ENCODE measurements at regions not wholly inside any gene's neighbourhood (a gene's known extent, or its start where the extent isn't known, plus 50 kb on each side); places are given as distances from the start of the nearest gene placed in this dataset.

DNA sequence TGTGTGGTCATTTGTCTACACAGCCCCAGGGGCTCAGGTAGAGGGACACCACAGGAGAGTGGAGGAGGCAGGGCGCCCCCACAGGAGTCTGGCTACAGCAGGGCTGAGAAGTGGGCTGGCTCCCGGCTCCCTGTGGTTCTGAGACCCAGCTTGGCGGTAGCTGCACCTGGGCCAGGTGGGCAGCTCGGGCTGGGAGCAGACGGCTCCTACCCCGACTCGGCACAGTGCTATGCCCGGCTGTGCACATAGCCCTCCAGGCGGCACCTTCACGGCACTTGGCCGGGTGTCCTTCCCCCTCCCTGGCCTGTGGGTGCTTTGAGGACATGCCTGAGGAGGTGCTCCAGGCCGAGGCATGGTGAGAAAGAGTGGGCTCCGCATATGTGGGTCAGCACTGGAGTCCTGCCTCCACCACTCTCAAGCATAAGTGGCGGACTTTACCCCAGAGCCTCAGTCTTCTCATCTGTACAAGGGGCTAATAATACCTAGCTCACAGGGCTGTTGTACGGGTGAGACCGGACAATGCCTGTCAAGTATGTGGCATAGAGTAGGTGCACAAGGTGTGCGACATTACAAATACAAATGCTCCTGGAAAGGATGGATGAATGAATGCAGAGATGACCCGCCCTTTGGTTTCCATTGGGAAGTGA, 50.1 kb upstream of the JPH3 start:
- no peak for DNase-seq (ENCODE audit: low spot score)
- H3K4me3 ChIP-seq (ENCODE audit: low read length in 2 of 2): no peak overlapping the region

DNA sequence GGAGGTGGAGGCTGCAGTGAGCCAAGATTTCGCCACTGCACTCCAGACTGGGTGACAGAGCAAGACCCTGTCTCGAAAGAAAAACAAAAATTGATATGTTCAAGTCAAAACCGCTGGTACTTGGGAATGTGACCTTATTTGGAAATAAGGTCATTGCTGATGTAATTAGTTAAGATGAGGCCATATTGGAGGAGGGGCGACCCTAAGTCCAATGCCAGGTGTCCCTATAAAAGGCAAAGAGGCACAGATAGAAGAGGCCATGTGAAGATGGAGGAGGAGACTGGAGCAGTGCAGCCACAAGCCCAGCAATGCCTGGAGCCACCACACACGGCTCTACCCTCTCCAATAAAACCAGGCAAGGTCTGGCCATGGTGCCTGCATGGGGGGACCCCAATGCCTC, 50.8 kb upstream of the JPH3 start:
- no CpG with 5 or more reads among the region's 5 CpGs for WGBS, 2 donors (ENCODE audit: extremely low coverage in 2 of 2, insufficient read length in 2 of 2, insufficient replicate concordance in 1 of 2)

More for the DNA sequence above, 50.1 kb upstream of the JPH3 start:
- H2BK12ac ChIP-seq (ENCODE audit: low read length): no peak overlapping the region
- no peak overlapping the region for H3K4me2 ChIP-seq (ENCODE audit: insufficient read depth, low read length, poor library complexity, severe bottlenecking)
- H3K27me3 ChIP-seq (ENCODE audit: control insufficient read depth in 3 of 3, insufficient read depth in 3 of 3, low read depth in 1 of 3, low read length in 3 of 3): peaks cover 0 to 11% (median 6%) of the 10 kb centered on the region in 3 experiments
- no peak overlapping the region for H2BK5ac ChIP-seq (ENCODE audit: low read length)
- peaks cover 6% of the 10 kb centered on the region for H3K79me1 ChIP-seq (ENCODE audit: low read depth, low read length)
- no peak overlapping the region for H3K23ac ChIP-seq (ENCODE audit: low read depth, low read length, poor library complexity)
- H2AK5ac ChIP-seq (ENCODE audit: low read depth, low read length): peak overlapping the region; percentile 2
- no peak overlapping the region for H3K27ac ChIP-seq (replicated peaks; ENCODE audit: low read length)
- WGBS, 2 donors (ENCODE audit: extremely low coverage in 2 of 2, insufficient read length in 2 of 2, insufficient replicate concordance in 1 of 2): no CpG with 5 or more reads among the region's 18 CpGs
- H2BK15ac ChIP-seq (ENCODE audit: low read length): peak overlapping the region; percentile 39
- H3K36me3 ChIP-seq (replicated peaks in 1 of 2; ENCODE audit: control insufficient read depth in 2 of 2, insufficient read depth in 2 of 2, low read length in 2 of 2): no peaks in the 10 kb centered on the region
- peak overlapping the region; percentile 72 for H3K18ac ChIP-seq (ENCODE audit: low read length)
- peaks cover 5 to 12% of the 10 kb centered on the region in 2 donors for H3K4me1 ChIP-seq (ENCODE audit: control insufficient read depth in 2 of 2, insufficient read depth in 1 of 2, low read depth in 1 of 2, low read length in 2 of 2)
- no peak overlapping the region for H4K8ac ChIP-seq (ENCODE audit: low read depth, low read length)
- no peak overlapping the region for H2AFZ ChIP-seq (ENCODE audit: low read length)
- no peak overlapping the region for H3K9ac ChIP-seq (ENCODE audit: low read depth, low read length, poor library complexity)
- H4K91ac ChIP-seq (ENCODE audit: low read depth, low read length, poor library complexity): no peak overlapping the region
- no peak overlapping the region for H2BK120ac ChIP-seq (ENCODE audit: low read depth, low read length)
- peaks cover 0 to 5% of the 10 kb centered on the region in 2 donors for H3K9me3 ChIP-seq (replicated peaks in 1 of 2; ENCODE audit: control insufficient read depth in 2 of 2, insufficient read depth in 1 of 2, low read depth in 1 of 2, low read length in 2 of 2)
- no peak overlapping the region for H3K4ac ChIP-seq (ENCODE audit: low read length)
- no peak overlapping the region for H3K14ac ChIP-seq (ENCODE audit: low read length)

DNA sequence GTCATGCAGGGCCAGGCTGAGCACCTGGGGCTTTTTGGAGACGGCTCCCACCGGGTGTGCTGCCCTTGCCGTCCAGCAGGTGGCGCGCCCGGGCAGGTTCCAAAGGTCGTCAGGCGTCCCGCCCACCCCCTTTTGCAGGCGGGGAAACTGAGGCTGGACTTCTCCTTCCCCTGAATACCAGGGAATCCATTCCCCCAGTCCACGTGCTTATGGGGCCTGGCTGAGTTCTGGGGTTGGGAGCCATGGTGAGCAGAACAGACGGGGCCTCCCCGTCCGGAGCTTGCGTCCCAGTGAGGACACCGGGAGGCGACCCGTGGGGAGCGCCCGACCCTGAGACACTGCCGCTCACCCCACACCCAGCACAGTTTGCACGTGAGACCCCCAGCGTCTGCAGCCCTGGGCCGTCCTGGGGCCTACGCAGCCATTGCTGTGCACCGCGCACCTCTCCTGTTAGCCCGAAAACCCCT, 51.8 kb upstream of the JPH3 start:
- peaks cover 6% of the 10 kb centered on the region for H3K79me1 ChIP-seq (ENCODE audit: low read depth, low read length)
- H3K4me2 ChIP-seq (ENCODE audit: insufficient read depth, low read length, poor library complexity, severe bottlenecking): no peak overlapping the region
- peak overlapping the region; percentile 83 for H3K18ac ChIP-seq (ENCODE audit: low read length)
- H2BK120ac ChIP-seq (ENCODE audit: low read depth, low read length): no peak overlapping the region
- no peak overlapping the region for H2AFZ ChIP-seq (ENCODE audit: low read length)
- H3K9me3 ChIP-seq (replicated peaks in 1 of 2; ENCODE audit: control insufficient read depth in 2 of 2, insufficient read depth in 1 of 2, low read depth in 1 of 2, low read length in 2 of 2): peaks cover 0 to 10% of the 10 kb centered on the region in 2 donors
- no peak overlapping the region for H3K4me3 ChIP-seq (ENCODE audit: low read length in 2 of 2)
- peaks cover 0 to 11% (median 6%) of the 10 kb centered on the region in 3 experiments for H3K27me3 ChIP-seq (ENCODE audit: control insufficient read depth in 3 of 3, insufficient read depth in 3 of 3, low read depth in 1 of 3, low read length in 3 of 3)
- peak overlapping the region; percentile 67 for H2BK15ac ChIP-seq (ENCODE audit: low read length)
- peak overlapping the region; percentile 97 for H3K23ac ChIP-seq (ENCODE audit: low read depth, low read length, poor library complexity)
- peak overlapping the region; percentile 74 for H4K8ac ChIP-seq (ENCODE audit: low read depth, low read length)
- no CpG with 5 or more reads among the region's 28 CpGs for WGBS, 2 donors (ENCODE audit: extremely low coverage in 2 of 2, insufficient read length in 2 of 2, insufficient replicate concordance in 1 of 2)
- H3K9ac ChIP-seq (ENCODE audit: low read depth, low read length, poor library complexity): no peak overlapping the region
- peak overlapping the region; percentile 81 for H2BK12ac ChIP-seq (ENCODE audit: low read length)
- H3K4ac ChIP-seq (ENCODE audit: low read length): no peak overlapping the region
- no peak overlapping the region for H4K91ac ChIP-seq (ENCODE audit: low read depth, low read length, poor library complexity)
- peak overlapping the region; percentile 86 for H2AK5ac ChIP-seq (ENCODE audit: low read depth, low read length)
- DNase-seq (ENCODE audit: low spot score): peak; percentile 33
- H3K14ac ChIP-seq (ENCODE audit: low read length): no peak overlapping the region
- H3K36me3 ChIP-seq (replicated peaks in 1 of 2; ENCODE audit: control insufficient read depth in 2 of 2, insufficient read depth in 2 of 2, low read length in 2 of 2): no peaks in the 10 kb centered on the region
- peak overlapping the region; percentile 68 for H2BK5ac ChIP-seq (ENCODE audit: low read length)
- peaks cover 0 to 3% of the 10 kb centered on the region in 2 donors for H3K4me1 ChIP-seq (ENCODE audit: control insufficient read depth in 2 of 2, insufficient read depth in 1 of 2, low read depth in 1 of 2, low read length in 2 of 2)
- H3K27ac ChIP-seq (replicated peaks; ENCODE audit: low read length): no peak overlapping the region

More for the DNA sequence above, 50.8 kb upstream of the JPH3 start:
- Histone ChIP-seq H3K4me2 (ENCODE audit: insufficient read depth, low read length, poor library complexity, severe bottlenecking) (no peak overlapping the region), H3K27ac (replicated peaks; ENCODE audit: low read length) (no peak overlapping the region), H2AK5ac (ENCODE audit: low read depth, low read length) (no peak overlapping the region), H2BK5ac (ENCODE audit: low read length) (no peak overlapping the region), H4K8ac (ENCODE audit: low read depth, low read length) (no peak overlapping the region), H3K14ac (ENCODE audit: low read length) (no peak overlapping the region), H2BK15ac (ENCODE audit: low read length) (no peak overlapping the region), H4K91ac (ENCODE audit: low read depth, low read length, poor library complexity) (no peak overlapping the region), H3K18ac (ENCODE audit: low read length) (no peak overlapping the region), H3K9ac (ENCODE audit: low read depth, low read length, poor library complexity) (no peak overlapping the region), H3K23ac (ENCODE audit: low read depth, low read length, poor library complexity) (no peak overlapping the region), H2BK120ac (ENCODE audit: low read depth, low read length) (no peak overlapping the region), H3K4me3 (ENCODE audit: low read length in 2 of 2) (no peak overlapping the region), H3K4me1 (ENCODE audit: control insufficient read depth in 2 of 2, insufficient read depth in 1 of 2, low read depth in 1 of 2, low read length in 2 of 2) (peaks cover 1 to 5% of the 10 kb centered on the region in 2 donors), H3K4ac (ENCODE audit: low read length) (no peak overlapping the region), H3K9me3 (replicated peaks in 1 of 2; ENCODE audit: control insufficient read depth in 2 of 2, insufficient read depth in 1 of 2, low read depth in 1 of 2, low read length in 2 of 2) (peaks cover 0 to 5% of the 10 kb centered on the region in 2 donors), H3K27me3 (ENCODE audit: control insufficient read depth in 3 of 3, insufficient read depth in 3 of 3, low read depth in 1 of 3, low read length in 3 of 3) (peaks cover 0 to 11% (median 6%) of the 10 kb centered on the region in 3 experiments), H3K36me3 (replicated peaks in 1 of 2; ENCODE audit: control insufficient read depth in 2 of 2, insufficient read depth in 2 of 2, low read length in 2 of 2) (no peaks in the 10 kb centered on the region), H2AFZ (ENCODE audit: low read length) (no peak overlapping the region), H3K79me1 (ENCODE audit: low read depth, low read length) (peaks cover 6% of the 10 kb centered on the region), H2BK12ac (ENCODE audit: low read length) (no peak overlapping the region)
- DNase-seq (ENCODE audit: low spot score): no peak

GRCh38 chr16:87549627-87550494, 52.4 kb upstream of the JPH3 start:
- peak overlapping the region; percentile 8 for H3K4ac ChIP-seq (ENCODE audit: low read length)
- WGBS, 2 donors (ENCODE audit: extremely low coverage in 2 of 2, insufficient read length in 2 of 2, insufficient replicate concordance in 1 of 2): no CpG with 5 or more reads among the region's 34 CpGs

More at GRCh38 chr16:87549627-87550494, 52.4 kb upstream of the JPH3 start:
- no peak overlapping the region for H4K91ac ChIP-seq (ENCODE audit: low read depth, low read length, poor library complexity)
- peak overlapping the region; percentile 3 for H3K14ac ChIP-seq (ENCODE audit: low read length)
- H3K27me3 ChIP-seq (ENCODE audit: control insufficient read depth in 3 of 3, insufficient read depth in 3 of 3, low read depth in 1 of 3, low read length in 3 of 3): peaks cover 0 to 11% (median 6%) of the 10 kb centered on the region in 3 experiments
- no peak overlapping the region for H2BK5ac ChIP-seq (ENCODE audit: low read length)
- H2BK120ac ChIP-seq (ENCODE audit: low read depth, low read length): no peak overlapping the region
- H3K23ac ChIP-seq (ENCODE audit: low read depth, low read length, poor library complexity): peak overlapping the region; percentile 97
- peak overlapping the region; percentile 30 for H2AK5ac ChIP-seq (ENCODE audit: low read depth, low read length)
- no peaks in the 10 kb centered on the region for H3K36me3 ChIP-seq (replicated peaks in 1 of 2; ENCODE audit: control insufficient read depth in 2 of 2, insufficient read depth in 2 of 2, low read length in 2 of 2)
- H2BK15ac ChIP-seq (ENCODE audit: low read length): no peak overlapping the region
- DNase-seq (ENCODE audit: low spot score): no peak
- H3K18ac ChIP-seq (ENCODE audit: low read length): peak overlapping the region; percentile 20
- H3K4me1 ChIP-seq (ENCODE audit: control insufficient read depth in 2 of 2, insufficient read depth in 1 of 2, low read depth in 1 of 2, low read length in 2 of 2): peaks cover 0 to 3% of the 10 kb centered on the region in 2 donors
- peak overlapping the region; percentile 92 for H2BK12ac ChIP-seq (ENCODE audit: low read length)
- peaks cover 6% of the 10 kb centered on the region for H3K79me1 ChIP-seq (ENCODE audit: low read depth, low read length)
- H3K9ac ChIP-seq (ENCODE audit: low read depth, low read length, poor library complexity): peak overlapping the region; percentile 71
- H4K8ac ChIP-seq (ENCODE audit: low read depth, low read length): peak overlapping the region; percentile 17
- H3K9me3 ChIP-seq (replicated peaks in 1 of 2; ENCODE audit: control insufficient read depth in 2 of 2, insufficient read depth in 1 of 2, low read depth in 1 of 2, low read length in 2 of 2): peaks cover 0 to 12% of the 10 kb centered on the region in 2 donors
- H3K4me3 ChIP-seq (ENCODE audit: low read length in 2 of 2): peak overlapping the region in 1 of 2 donors; percentile 3
- no peak overlapping the region for H3K27ac ChIP-seq (replicated peaks; ENCODE audit: low read length)
- no peak overlapping the region for H2AFZ ChIP-seq (ENCODE audit: low read length)
- H3K4me2 ChIP-seq (ENCODE audit: insufficient read depth, low read length, poor library complexity, severe bottlenecking): no peak overlapping the region

Data from neuronal stem cell (in vitro differentiated cells).